H1 (cell line): ENCODE measurements at regions not wholly inside any gene's neighbourhood (a gene's known extent, or its start where the extent isn't known, plus 50 kb on each side); places are given as distances from the start of the nearest gene placed in this dataset.

ENCODE experiments used
- ASH2L ChIP-seq: fragments of 200-600, 300-600 bp; sonication (generic); IDR thresholded peaks from one replicate; pipeline ENCODE4 v1.7.1; 2017; ENCODE audit warnings: low read length
- BACH1 ChIP-seq: IDR thresholded peaks from 2 replicates; pipeline ENCODE4 v1.6.1; 2012; ENCODE audit warnings: low read length, improper control_type of control experiment
- CBX8 ChIP-seq: fragments of 300-800, 300-1000 bp; sonication (generic); IDR thresholded peaks from 2 replicates; pipeline ENCODE4 v1.7.1; 2016; ENCODE audit warnings: low read depth, low read length, borderline replicate concordance
- CHD1 ChIP-seq: IDR thresholded peaks from 2 replicates; pipeline ENCODE4 v1.6.1; 2012; ENCODE audit warnings: low read depth, low read length, improper control_type of control experiment
- CHD2 ChIP-seq: IDR thresholded peaks from 2 replicates; pipeline ENCODE4 v1.6.1; 2012; ENCODE audit warnings: low read length, improper control_type of control experiment
- CHD7 ChIP-seq: fragments of 300-600 bp; sonication (generic); IDR thresholded peaks from 2 replicates; pipeline ENCODE4 v1.7.1; 2012; ENCODE audit warnings: low read length, moderate library complexity, mild to moderate bottlenecking, inconsistent platforms; ENCODE audit not compliant: insufficient replicate concordance
- EGR1 ChIP-seq: IDR thresholded peaks from 2 replicates; pipeline ENCODE4 v1.6.1; 2011; ENCODE audit warnings: low read depth, low read length, borderline replicate concordance
- KDM4A ChIP-seq: IDR thresholded peaks from one replicate; pipeline ENCODE4 v1.7.1; 2012; ENCODE audit warnings: low read depth, mild to moderate bottlenecking, moderate library complexity, low read length, inconsistent platforms; ENCODE audit not compliant: severe bottlenecking
- MAX ChIP-seq: IDR thresholded peaks from 2 replicates; pipeline ENCODE4 v1.6.1; 2012; ENCODE audit warnings: inconsistent platforms
- POLR2A ChIP-seq, 2 experiments: IDR thresholded peaks; 1 replicate in 1 of 2; 2 replicates in 1 of 2; pipeline ENCODE4 v1.6.1; 2011; ENCODE audit warnings: low read depth in 2 of 2, low read length in 2 of 2, mild to moderate bottlenecking in 2 of 2; ENCODE audit errors: control extremely low read depth in 1 of 2
- TAF1 ChIP-seq: IDR thresholded peaks from 2 replicates; pipeline ENCODE4 v1.6.1; 2011; ENCODE audit warnings: mild to moderate bottlenecking, low read depth, low read length

- TF ChIP-seq CHD7 (no peak), ASH2L (no peak), CBX8 (no peak), POLR2A (IDR thresholded peaks at IDR 0.05; ENCODE audit: control extremely low read depth in 1 of 2, low read depth in 2 of 2, low read length in 2 of 2) (no peak), CHD1 (no peak), KDM4A (no peak), MAX (no peak), TAF1 (no peak), BACH1 (no peak), CHD2 (no peak), EGR1 (no peak)
Observed at GRCh38 chr20:43302936-43303335, 113.2 kb upstream of the PTPRT start (continued).
